Right renal cortex interstitium (tissue), 3 donors: ENCODE measurements at regions not wholly inside any gene's neighbourhood (a gene's known extent, or its start where the extent isn't known, plus 50 kb on each side); places are given as distances from the start of the nearest gene placed in this dataset.

Source experiments
- DNase-seq, 3 donors: peaks; one replicate each; pipeline ENCODE4 v3.0.0-alpha.2; 2013; ENCODE audit warnings: low read depth in 3 of 3, low spot score in 2 of 3

DNA sequence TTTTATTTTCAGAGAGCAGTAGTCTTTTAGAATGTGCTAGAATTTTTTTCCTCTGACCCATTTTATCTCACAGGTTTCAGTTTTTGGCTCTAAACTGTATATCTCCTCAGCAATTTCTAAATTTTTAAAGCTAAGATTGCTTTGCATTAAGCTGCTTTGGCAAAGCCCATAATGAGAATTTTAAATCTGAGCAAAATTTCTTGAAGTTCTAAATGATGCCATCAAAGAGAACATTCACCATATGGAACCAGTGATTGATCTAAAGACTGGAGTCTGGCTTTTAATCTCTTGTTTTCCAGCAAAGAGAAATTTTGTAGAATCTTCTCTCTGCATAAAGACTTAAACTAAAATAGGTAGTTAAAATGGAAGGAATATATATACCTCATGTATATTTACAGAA is 313.6 kb downstream of the TBC1D32 start:
- DNase-seq, result no peak

GRCh38 chr6:121008553-121008952 is 325.7 kb downstream of the TBC1D32 start:
- DNase-seq, result no peak

- DNase-seq, result no peak
These were observed 328.3 kb downstream of the TBC1D32 start for GRCh38 chr6:121006024-121006423.

GRCh38 chr6:121000381-121000780 is 333.9 kb downstream of the TBC1D32 start:
- no peak for DNase-seq

- DNase-seq, result no peak
These were observed 337.9 kb downstream of the TBC1D32 start for GRCh38 chr6:120996340-120996739.

- no peak for DNase-seq
These were observed 339.7 kb downstream of the TBC1D32 start for GRCh38 chr6:120994573-120994967.

DNA sequence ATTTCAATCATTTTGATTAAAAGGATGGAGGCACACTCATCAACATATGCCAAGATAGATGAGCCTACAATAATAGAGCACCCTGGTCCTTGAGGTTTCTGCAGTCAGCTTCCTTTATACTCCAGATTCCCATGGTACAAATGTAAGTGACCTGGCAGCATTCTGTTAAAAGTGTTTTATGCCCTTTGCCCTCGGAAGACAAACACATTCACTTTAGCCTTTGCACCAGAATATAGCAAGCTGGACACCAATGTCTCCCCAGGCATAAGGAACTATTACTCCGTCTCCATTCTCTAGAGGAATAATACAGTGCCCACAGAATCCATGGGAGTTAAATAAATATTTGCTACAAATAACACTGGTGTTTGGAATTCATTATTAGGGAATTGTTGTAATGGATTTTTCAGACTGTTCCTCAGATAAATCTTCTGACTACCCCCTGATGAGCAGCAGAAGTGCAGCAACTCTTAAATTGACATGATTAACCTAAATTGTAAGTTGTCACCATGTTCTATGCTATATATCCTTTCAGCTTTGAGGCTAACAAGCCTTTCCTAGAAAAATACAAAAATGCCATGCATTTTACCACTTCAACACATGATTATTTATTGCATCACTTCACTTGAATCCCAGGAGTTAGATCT is 340.2 kb downstream of the TBC1D32 start:
- DNase-seq, result no peak

DNA sequence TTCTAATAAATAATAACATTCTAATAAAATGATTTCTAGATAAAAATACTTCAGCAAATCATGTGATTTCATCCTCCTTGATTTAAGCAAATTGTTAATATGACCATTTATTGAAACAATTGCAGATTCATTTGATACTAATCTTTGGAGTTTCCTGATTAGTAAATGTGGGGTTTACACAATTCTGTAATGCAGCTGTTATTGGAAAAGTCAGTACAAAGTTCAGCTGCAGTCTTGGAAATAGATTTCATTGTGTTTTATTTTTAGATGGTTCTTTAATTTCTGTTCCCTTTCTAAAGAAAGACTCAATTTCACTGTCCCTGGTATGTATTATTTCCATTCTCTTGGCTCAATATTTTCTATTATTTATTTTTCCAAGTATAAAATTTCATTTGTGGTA is 342.0 kb downstream of the TBC1D32 start:
- no peak for DNase-seq

- DNase-seq, result no peak
These were observed 343.4 kb downstream of the TBC1D32 start for GRCh38 chr6:120990866-120991265.

DNA sequence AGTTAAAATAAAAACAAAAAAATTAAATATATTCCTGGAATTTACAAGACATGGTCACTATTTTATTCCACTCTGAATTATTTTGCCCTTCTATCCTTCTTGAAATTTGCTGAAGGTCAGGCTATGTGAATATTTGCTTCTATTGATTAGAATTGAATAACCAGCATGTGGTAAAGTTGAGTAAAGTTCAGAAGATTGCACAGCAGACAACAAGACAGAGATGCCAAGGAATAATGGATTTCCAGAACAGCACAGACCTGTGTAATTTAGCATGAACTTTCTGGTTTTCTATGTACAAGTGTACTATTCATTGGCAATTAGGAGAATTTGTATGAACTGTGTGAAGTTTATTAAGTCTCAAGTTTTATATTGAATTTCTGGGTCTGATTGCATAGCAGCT is 352.4 kb downstream of the TBC1D32 start:
- no peak for DNase-seq

- no peak for DNase-seq
These were observed 368.0 kb downstream of the TBC1D32 start for GRCh38 chr6:120966321-120966720.

DNA sequence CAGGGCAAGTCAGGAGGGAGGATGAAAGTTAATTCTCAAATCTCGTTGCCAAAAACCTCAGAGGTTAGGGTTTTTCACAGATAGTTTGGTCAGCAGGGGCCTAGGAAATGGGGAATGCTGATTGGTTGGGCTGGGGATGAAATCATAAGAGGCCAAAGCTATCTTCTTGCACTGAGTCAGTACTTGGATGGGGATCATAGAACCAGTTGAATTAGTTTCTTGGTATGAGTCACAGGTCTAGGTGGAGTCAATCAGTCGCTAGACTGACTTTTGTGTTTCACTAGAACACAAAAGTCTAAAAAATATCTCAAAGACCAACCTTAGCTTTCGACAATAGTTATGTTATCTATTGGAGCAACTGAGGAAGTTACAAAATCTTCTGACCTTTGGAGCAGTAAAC is 368.5 kb downstream of the TBC1D32 start:
- no peak for DNase-seq

DNA sequence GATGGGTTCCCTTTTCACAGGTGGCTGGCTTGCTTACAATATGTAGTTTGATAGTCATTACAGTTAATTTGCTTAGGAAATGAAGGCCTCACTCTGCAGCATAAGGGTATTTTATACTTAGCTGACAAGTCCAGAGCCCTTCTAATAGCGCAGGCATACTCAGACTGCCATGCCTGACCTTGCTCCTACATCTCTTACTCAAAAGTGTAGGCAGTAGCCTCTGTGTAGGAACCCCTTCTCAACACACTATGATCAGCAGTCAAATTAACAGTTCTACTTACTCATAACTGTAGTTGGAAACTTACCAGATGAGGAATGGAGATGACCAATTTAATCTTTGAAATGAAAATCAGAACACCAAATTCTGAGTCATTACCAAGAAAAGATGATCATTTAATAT is 373.5 kb downstream of the TBC1D32 start:
- DNase-seq, result no peak

GRCh38 chr6:120954111-120954510 is 380.2 kb downstream of the TBC1D32 start:
- DNase-seq, result no peak

DNA sequence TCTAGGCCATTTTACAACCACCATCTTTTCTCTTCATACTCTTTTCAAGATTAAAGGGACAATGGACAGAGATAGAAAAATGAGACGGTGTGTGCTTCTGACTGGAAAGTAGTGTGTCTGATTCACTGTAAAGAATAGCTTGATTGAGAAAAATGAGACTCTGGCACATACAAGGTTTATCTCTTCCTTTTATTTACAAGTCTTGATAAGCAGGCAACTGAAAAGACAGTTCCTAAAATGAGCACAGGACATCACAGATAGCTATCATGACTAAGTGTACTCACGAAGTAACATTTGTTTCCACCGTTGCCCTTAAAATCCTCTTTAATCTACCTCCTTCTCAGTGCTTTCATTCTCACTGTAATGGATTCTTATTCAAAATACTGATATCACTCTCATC is 383.0 kb downstream of the TBC1D32 start:
- no peak for DNase-seq

- no peak for DNase-seq
These were observed 387.2 kb downstream of the TBC1D32 start for GRCh38 chr6:120947111-120947510.

DNA sequence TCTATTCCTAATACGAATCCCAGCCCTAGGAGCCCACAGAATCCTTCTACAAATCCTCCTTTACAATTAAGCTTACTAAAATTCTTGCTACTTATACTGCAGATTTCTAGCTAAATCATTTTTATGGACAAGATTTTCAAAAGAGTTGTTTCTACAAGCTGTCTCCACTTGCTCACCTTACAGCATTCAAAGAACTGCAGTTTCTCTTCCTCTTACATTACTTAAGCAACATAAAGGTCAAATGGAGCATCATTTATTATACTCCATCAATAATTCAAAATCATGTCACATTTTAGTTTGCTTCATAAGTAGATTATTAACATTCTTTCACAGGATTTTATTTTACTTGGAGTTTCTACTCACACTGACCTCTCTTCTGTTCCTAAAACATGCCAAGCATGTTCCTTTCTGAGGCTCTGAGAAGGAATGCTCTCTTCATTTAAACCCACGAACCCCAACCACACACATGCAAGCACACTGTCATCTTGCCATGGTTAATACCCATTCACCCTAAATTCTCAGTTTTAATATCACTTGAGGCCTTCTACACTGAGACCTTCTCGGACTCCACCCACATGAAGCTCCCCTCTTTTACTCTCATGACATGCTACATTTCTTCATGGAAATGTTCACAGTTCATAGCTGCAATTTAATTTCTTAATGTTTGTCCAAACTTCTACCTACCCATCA is 388.2 kb downstream of the TBC1D32 start:
- no peak for DNase-seq

- no peak for DNase-seq
These were observed 395.3 kb downstream of the TBC1D32 start for GRCh38 chr6:120938876-120939472.

- no peak for DNase-seq
These were observed 396.0 kb downstream of the TBC1D32 start for GRCh38 chr6:120938164-120938875.

DNA sequence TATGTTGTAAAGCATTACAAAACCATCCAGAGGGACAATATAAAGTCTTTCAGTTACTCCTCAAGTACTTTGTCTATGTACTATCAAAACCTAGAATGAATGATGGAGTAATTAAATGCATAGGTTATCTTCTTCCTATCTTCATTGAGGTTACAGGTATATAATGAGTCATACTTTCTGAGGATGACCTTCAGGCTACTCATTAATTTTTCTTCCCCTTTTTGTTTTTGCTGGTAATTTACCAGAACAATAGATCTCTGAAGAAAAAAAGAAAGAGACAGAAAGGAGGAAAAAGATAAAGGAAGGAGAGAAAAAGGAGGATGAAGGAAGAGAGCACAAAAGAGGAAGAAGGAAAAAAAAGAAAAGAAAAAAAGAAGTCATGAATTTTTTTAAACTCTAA is 398.4 kb downstream of the TBC1D32 start:
- DNase-seq, result no peak

- DNase-seq, result no peak
These were observed 399.3 kb downstream of the TBC1D32 start for GRCh38 chr6:120935016-120935415.
